ENCODE measurements at regions not wholly inside any gene's neighbourhood (a gene's known extent, or its start where the extent isn't known, plus 50 kb on each side); places are given as distances from the start of the nearest gene placed in this dataset.

GRCh38 chr3:30069056-30069455 is 537.3 kb upstream of the TGFBR2 start:
- no peak for TF ChIP-seq CTCF (IDR thresholded peaks at IDR 0.05; ENCODE audit: partially characterized antibody, unreplicated experiment)
- DNase-seq: no peak
- no peaks in the 10 kb centered on the region for H3K9me3 Mint-ChIP-seq (ENCODE audit: unreplicated experiment)
- H3K4me3 Mint-ChIP-seq (ENCODE audit: unreplicated experiment): no peak overlapping the region
- H3K36me3 Mint-ChIP-seq (ENCODE audit: unreplicated experiment): peaks cover 15% of the 10 kb centered on the region
- H3K4me1 Mint-ChIP-seq (ENCODE audit: low read depth, unreplicated experiment): peaks cover 3% of the 10 kb centered on the region
- H3K27ac Mint-ChIP-seq (ENCODE audit: unreplicated experiment): no peak overlapping the region
- no peaks in the 10 kb centered on the region for H3K27me3 Mint-ChIP-seq (ENCODE audit: unreplicated experiment)

GRCh38 chr3:30073040-30073439 is 533.4 kb upstream of the TGFBR2 start:
- TF ChIP-seq CTCF (IDR thresholded peaks at IDR 0.05; ENCODE audit: partially characterized antibody, unreplicated experiment): no peak
- Mint-ChIP-seq H3K27ac (ENCODE audit: unreplicated experiment) (no peak overlapping the region), H3K9me3 (ENCODE audit: unreplicated experiment) (peaks cover 2% of the 10 kb centered on the region), H3K4me1 (ENCODE audit: low read depth, unreplicated experiment) (peaks cover 3% of the 10 kb centered on the region), H3K36me3 (ENCODE audit: unreplicated experiment) (no peaks in the 10 kb centered on the region), H3K27me3 (ENCODE audit: unreplicated experiment) (no peaks in the 10 kb centered on the region), H3K4me3 (ENCODE audit: unreplicated experiment) (no peak overlapping the region)
- no peak for DNase-seq

DNA sequence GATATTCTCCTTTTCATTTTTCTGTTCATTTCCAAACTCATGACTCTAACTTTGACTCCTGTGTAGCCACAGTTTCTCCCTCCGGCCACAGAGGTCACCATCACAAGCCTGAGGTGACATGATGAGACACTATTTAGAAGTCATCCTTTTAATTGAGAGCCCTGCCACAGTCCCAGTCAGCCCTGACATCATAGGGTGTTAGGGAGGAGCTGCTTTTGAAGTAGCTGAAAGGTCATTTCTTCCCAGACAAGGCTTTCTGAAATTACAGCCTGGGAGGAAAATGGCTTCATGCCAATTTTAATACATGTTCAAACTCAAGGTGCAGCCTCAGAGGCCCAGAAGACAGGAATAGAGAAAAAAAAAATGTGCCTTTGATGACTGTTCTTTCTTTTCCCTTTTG is 532.8 kb upstream of the TGFBR2 start:
- H3K9me3 Mint-ChIP-seq (ENCODE audit: unreplicated experiment): peaks cover 2% of the 10 kb centered on the region
- no peak for TF ChIP-seq CTCF (IDR thresholded peaks at IDR 0.05; ENCODE audit: partially characterized antibody, unreplicated experiment)
- no peak overlapping the region for H3K27ac Mint-ChIP-seq (ENCODE audit: unreplicated experiment)
- H3K4me3 Mint-ChIP-seq (ENCODE audit: unreplicated experiment): no peak overlapping the region
- H3K4me1 Mint-ChIP-seq (ENCODE audit: low read depth, unreplicated experiment): peaks cover 4% of the 10 kb centered on the region
- H3K27me3 Mint-ChIP-seq (ENCODE audit: unreplicated experiment): no peaks in the 10 kb centered on the region
- no peak for DNase-seq
- H3K36me3 Mint-ChIP-seq (ENCODE audit: unreplicated experiment): no peaks in the 10 kb centered on the region

GRCh38 chr3:30075514-30075913 is 530.9 kb upstream of the TGFBR2 start:
- H3K9me3 Mint-ChIP-seq (ENCODE audit: unreplicated experiment): peaks cover 5% of the 10 kb centered on the region
- DNase-seq: no peak
- H3K4me3 Mint-ChIP-seq (ENCODE audit: unreplicated experiment): no peak overlapping the region
- peaks cover 7% of the 10 kb centered on the region for H3K4me1 Mint-ChIP-seq (ENCODE audit: low read depth, unreplicated experiment)
- no peaks in the 10 kb centered on the region for H3K36me3 Mint-ChIP-seq (ENCODE audit: unreplicated experiment)
- H3K27ac Mint-ChIP-seq (ENCODE audit: unreplicated experiment): no peak overlapping the region
- no peak for TF ChIP-seq CTCF (IDR thresholded peaks at IDR 0.05; ENCODE audit: partially characterized antibody, unreplicated experiment)
- H3K27me3 Mint-ChIP-seq (ENCODE audit: unreplicated experiment): no peaks in the 10 kb centered on the region

DNA sequence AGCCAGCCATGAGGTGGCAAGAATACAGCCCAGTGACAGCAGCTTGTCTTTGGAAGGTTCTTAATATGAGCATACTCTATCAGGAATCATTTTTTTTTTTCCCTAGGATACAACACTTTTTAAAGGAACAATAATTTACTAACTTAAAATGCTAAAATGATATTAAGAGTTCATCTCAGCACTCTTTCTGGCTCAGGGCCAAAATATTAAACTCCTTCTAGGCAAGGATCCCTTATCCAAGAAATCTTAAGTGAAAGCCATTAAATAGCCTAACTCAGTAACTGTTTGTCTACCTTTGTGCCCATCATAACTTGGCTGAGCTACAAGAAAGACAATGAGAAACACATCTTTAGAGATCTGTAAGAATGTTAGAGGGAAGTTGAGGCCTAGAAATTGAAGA is 529.5 kb upstream of the TGFBR2 start:
- Mint-ChIP-seq H3K4me1 (ENCODE audit: low read depth, unreplicated experiment) (peaks cover 7% of the 10 kb centered on the region), H3K27me3 (ENCODE audit: unreplicated experiment) (peaks cover 2% of the 10 kb centered on the region), H3K4me3 (ENCODE audit: unreplicated experiment) (no peak overlapping the region), H3K9me3 (ENCODE audit: unreplicated experiment) (peaks cover 5% of the 10 kb centered on the region), H3K36me3 (ENCODE audit: unreplicated experiment) (no peaks in the 10 kb centered on the region), H3K27ac (ENCODE audit: unreplicated experiment) (no peak overlapping the region)
- DNase-seq: no peak
- no peak for TF ChIP-seq CTCF (IDR thresholded peaks at IDR 0.05; ENCODE audit: partially characterized antibody, unreplicated experiment)
